HL-60 (cell line): ENCODE measurements at regions not wholly inside any gene's neighbourhood (a gene's known extent, or its start where the extent isn't known, plus 50 kb on each side); places are given as distances from the start of the nearest gene placed in this dataset.

ENCODE experiments used
- POLR2AphosphoS5 ChIP-seq: IDR thresholded peaks from 2 replicates; pipeline ENCODE4 v1.6.1; 2012; ENCODE audit warnings: low read depth
- TF ChIP-seq, protein P1 (sequence below): IDR thresholded peaks from one replicate; pipeline ENCODE4 v1.5.1; 2011; ENCODE audit warnings: low read length, control low read depth, inconsistent platforms; ENCODE audit not compliant: insufficient read depth

- TF ChIP-seq, protein P1, sequence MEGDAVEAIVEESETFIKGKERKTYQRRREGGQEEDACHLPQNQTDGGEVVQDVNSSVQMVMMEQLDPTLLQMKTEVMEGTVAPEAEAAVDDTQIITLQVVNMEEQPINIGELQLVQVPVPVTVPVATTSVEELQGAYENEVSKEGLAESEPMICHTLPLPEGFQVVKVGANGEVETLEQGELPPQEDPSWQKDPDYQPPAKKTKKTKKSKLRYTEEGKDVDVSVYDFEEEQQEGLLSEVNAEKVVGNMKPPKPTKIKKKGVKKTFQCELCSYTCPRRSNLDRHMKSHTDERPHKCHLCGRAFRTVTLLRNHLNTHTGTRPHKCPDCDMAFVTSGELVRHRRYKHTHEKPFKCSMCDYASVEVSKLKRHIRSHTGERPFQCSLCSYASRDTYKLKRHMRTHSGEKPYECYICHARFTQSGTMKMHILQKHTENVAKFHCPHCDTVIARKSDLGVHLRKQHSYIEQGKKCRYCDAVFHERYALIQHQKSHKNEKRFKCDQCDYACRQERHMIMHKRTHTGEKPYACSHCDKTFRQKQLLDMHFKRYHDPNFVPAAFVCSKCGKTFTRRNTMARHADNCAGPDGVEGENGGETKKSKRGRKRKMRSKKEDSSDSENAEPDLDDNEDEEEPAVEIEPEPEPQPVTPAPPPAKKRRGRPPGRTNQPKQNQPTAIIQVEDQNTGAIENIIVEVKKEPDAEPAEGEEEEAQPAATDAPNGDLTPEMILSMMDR, result no peak
- TF ChIP-seq POLR2AphosphoS5, result no peak
These were observed 372.8 kb upstream of the CNTNAP5 start for GRCh38 chr2:123652320-123652719.
